OCI-M1 (cell line): ENCODE measurements at regions not wholly inside any gene's neighbourhood (a gene's known extent, or its start where the extent isn't known, plus 50 kb on each side); places are given as distances from the start of the nearest gene placed in this dataset.
"Not testable (repeated sequence)": the region's sequence is repeated elsewhere in the genome, so short reads cannot be mapped to it uniquely, and the experiment has no call there.

Source experiments
- DNase-seq: peaks from one replicate; lab custom pipeline; 2025; lab: John Stamatoyannopoulos, UW

DNA sequence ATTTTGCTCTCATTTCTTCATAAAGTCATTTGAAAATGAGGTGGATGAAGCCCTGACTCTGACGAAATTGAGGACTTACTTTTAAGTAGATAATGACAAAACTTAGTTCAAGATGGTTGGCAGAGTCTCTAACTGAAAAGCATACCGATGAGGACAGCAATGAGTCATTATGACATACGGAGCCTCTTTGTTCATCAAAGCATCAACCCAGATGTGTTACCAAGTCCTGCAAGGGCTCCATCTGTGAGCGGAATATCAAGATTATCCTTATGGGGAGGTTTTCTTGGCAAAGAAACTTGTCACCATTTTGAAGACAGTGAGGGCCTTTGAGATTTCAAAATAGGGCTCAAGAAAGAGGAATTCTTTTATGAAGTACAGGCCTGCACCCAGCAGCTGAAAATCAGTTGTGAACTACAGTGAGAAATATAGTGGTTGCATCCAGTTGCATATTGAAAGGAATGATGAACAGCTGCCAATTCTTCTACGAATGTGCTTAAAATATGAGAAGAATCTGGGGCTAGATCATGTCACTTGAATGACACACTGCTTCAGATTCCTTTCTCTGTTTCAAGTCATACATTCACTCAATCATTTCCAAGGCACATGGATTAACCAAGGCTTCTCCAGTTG is 86.6 kb upstream of the SLC24A2 start:
- DNase-seq = no peak

- DNase-seq = not testable (repeated sequence)
Measured at GRCh38 chr9:19873188-19873587, 84.4 kb upstream of the SLC24A2 start.

- DNase-seq = no peak
Measured at GRCh38 chr9:19870988-19871387, 82.2 kb upstream of the SLC24A2 start.

GRCh38 chr9:19840953-19841352 is 52.1 kb upstream of the SLC24A2 start:
- DNase-seq = no peak
